ENCODE measurements at regions not wholly inside any gene's neighbourhood (a gene's known extent, or its start where the extent isn't known, plus 50 kb on each side); places are given as distances from the start of the nearest gene placed in this dataset.

DNA sequence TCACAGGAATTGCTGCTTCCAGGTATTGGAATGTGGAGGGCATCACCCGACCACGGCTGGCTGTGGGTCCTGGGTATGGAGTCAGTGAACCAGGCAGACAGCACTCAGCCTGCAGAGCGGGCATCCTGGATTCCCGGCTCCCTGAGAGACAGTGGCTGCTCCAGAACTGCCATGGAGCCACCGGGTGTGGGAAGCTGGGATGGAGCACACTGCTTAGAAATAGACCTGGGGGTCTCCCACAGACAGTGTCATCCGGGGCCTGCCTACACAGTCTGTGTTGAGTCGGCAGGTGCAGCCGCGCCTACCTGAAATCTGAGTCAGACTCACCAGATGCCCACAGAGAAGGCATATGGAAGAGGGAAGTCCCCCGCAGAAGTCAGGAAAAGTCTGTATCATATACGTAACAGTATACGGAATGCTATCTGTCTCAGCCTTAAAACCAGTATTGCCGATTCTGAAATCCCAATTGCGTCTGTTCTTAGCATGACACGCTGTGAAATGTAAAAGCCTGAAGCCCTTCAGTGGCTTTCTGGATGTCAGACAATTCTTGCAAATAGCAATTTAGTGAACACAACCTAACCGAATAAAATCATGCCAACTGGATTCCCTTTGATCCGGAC is 509.7 kb upstream of the MYT1L start:
- no peak for DNase-seq (ENCODE audit: low spot score in 2 of 2, unreplicated experiment in 2 of 2)
- peaks cover 5% of the 10 kb centered on the region for H3K4me1 Mint-ChIP-seq
- no peak overlapping the region for H3K27ac Mint-ChIP-seq
- no peaks in the 10 kb centered on the region for H3K9me3 Mint-ChIP-seq
- no peak overlapping the region for H3K4me3 Mint-ChIP-seq
- TF ChIP-seq, protein P1, sequence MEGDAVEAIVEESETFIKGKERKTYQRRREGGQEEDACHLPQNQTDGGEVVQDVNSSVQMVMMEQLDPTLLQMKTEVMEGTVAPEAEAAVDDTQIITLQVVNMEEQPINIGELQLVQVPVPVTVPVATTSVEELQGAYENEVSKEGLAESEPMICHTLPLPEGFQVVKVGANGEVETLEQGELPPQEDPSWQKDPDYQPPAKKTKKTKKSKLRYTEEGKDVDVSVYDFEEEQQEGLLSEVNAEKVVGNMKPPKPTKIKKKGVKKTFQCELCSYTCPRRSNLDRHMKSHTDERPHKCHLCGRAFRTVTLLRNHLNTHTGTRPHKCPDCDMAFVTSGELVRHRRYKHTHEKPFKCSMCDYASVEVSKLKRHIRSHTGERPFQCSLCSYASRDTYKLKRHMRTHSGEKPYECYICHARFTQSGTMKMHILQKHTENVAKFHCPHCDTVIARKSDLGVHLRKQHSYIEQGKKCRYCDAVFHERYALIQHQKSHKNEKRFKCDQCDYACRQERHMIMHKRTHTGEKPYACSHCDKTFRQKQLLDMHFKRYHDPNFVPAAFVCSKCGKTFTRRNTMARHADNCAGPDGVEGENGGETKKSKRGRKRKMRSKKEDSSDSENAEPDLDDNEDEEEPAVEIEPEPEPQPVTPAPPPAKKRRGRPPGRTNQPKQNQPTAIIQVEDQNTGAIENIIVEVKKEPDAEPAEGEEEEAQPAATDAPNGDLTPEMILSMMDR (IDR thresholded peaks at IDR 0.05; ENCODE audit: unreplicated experiment), result no peak
- H3K36me3 Mint-ChIP-seq, result no peaks in the 10 kb centered on the region
- peaks cover 37% of the 10 kb centered on the region for H3K27me3 Mint-ChIP-seq (ENCODE audit: low read depth)

DNA sequence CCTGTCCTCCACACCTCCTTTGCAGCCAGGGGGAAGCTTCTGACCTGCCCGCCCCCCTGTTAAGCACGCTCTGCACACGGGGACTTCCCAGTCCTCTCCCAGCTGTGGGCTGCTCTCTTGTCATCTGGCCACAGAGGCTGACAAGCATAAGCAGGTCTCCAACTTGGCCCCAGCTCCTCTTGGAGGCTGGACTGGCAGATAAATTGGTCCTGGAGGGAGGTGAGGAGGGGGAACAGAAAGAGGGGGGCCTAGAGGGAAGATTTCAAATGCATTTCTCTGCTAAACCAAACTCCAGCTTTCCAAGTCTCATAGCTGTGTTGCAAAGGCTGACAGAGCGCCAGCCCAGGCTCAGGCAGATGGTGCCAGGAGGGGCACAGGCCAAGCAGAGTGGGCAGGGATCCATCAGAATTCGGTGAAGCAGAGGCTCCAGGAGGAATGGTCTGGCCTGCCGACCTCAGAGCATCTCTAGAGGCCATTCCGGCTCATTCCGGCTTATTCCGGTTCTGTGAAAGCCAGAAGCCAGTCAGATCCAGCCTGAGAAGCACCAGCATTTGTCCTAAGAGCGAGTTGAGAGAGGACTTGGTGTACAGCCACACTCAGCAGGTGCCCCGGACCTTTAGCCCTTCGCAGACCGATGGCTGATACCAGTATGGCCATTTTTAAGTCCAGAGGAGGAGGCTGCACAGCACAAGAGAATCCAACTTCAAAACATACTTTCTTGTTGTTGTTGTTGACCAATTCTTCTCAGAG is 508.9 kb upstream of the MYT1L start:
- H3K27me3 Mint-ChIP-seq (ENCODE audit: low read depth), result peaks cover 41% of the 10 kb centered on the region
- H3K27ac Mint-ChIP-seq, result no peak overlapping the region

DNA sequence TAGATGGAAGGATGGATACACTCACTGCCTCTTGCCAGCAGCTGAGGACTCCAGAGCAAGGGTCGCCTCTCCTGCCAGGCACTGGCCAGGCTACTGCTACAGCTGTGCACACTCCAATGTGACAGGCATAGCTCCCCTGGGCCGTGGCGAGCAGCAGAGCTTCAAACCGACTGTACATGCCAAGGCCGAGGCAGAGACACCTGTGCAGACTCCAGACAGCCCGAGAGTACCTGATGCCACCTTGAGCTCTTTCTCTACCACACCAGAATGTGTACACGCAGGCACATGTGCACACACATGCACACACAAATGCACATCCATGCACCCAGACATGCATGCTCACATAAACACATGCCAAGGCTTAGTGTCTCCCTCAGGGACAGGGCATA is 508.3 kb upstream of the MYT1L start:
- TF ChIP-seq, protein P1 (IDR thresholded peaks at IDR 0.05; ENCODE audit: unreplicated experiment), result no peak
- H3K27ac Mint-ChIP-seq, result no peak overlapping the region
- no peak overlapping the region for H3K4me3 Mint-ChIP-seq
- no peaks in the 10 kb centered on the region for H3K9me3 Mint-ChIP-seq
- H3K4me1 Mint-ChIP-seq, result no peaks in the 10 kb centered on the region
- H3K36me3 Mint-ChIP-seq, result no peaks in the 10 kb centered on the region
- DNase-seq (ENCODE audit: low spot score in 2 of 2, unreplicated experiment in 2 of 2), result no peak
- H3K27me3 Mint-ChIP-seq (ENCODE audit: low read depth), result peaks cover 41% of the 10 kb centered on the region

More for the DNA sequence above, 508.9 kb upstream of the MYT1L start:
- no peaks in the 10 kb centered on the region for H3K36me3 Mint-ChIP-seq
- DNase-seq (ENCODE audit: low spot score in 2 of 2, unreplicated experiment in 2 of 2), result no peak
- no peak overlapping the region for H3K4me3 Mint-ChIP-seq
- H3K4me1 Mint-ChIP-seq, result no peaks in the 10 kb centered on the region
- TF ChIP-seq, protein P1 (IDR thresholded peaks at IDR 0.05; ENCODE audit: unreplicated experiment), result no peak
- no peaks in the 10 kb centered on the region for H3K9me3 Mint-ChIP-seq

DNA sequence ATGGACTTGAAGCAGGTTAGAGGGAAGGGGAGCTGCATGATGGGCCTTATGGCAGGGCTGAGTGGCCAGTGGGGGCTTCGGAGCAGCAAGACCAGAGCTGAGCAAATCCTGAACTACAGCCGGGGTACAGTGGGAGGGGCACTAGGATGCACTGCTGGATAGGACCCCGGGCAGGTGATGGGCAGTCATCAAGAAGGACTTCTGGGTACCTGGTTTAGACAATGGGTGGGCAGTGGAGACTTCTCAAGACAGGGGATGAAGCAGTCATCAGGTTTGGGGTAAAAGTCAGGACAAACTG is 507.4 kb upstream of the MYT1L start:
- Mint-ChIP-seq H3K4me1 (no peaks in the 10 kb centered on the region), H3K27me3 (ENCODE audit: low read depth) (peaks cover 41% of the 10 kb centered on the region), H3K9me3 (no peaks in the 10 kb centered on the region), H3K36me3 (no peaks in the 10 kb centered on the region), H3K27ac (no peak overlapping the region), H3K4me3 (no peak overlapping the region)
- no peak for DNase-seq (ENCODE audit: low spot score in 2 of 2, unreplicated experiment in 2 of 2)
- TF ChIP-seq, protein P1 (IDR thresholded peaks at IDR 0.05; ENCODE audit: unreplicated experiment), result no peak

DNA sequence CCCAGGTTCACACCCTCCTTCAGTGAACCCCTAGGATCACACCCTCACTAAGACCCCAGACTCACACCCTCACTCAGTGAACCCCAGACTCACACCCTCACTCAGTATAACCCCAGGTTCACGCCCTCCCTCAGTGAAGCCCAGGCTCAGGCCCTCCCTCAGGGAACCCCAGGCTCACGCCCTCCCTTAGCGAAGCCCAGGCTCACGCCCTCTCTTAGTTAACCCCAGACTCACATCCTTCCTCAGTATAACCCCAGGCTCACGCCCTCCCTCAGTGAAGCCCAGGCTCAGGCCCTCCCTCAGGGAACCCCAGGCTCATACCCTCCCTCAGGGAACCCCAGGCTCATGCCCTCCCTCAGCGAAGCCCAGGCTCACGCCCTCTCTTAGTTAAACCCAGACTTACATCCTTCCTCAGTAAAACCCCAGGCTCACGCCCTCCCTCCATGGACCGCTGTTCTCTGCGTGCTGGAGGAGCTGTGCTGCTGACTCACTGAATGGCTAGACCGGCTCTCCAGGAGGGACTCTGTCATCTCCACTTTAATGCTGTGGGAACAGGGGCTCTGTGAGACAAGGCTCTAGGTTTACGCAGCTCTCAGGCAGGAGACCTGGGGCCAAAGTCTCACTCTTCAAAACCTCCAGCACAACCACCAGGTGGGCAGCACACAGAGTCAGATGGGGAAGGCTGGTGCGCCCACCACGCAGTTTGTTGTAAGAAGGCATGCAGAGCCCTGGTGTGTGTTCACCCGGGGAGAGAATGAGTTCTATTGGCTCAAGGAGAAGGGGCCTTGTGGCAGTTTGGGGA is 506.9 kb upstream of the MYT1L start:
- Mint-ChIP-seq H3K4me1 (no peaks in the 10 kb centered on the region), H3K9me3 (no peaks in the 10 kb centered on the region), H3K27me3 (ENCODE audit: low read depth) (peaks cover 41% of the 10 kb centered on the region), H3K4me3 (no peak overlapping the region), H3K27ac (no peak overlapping the region), H3K36me3 (no peaks in the 10 kb centered on the region)
- TF ChIP-seq, protein P1 (IDR thresholded peaks at IDR 0.05; ENCODE audit: unreplicated experiment), result no peak
- no peak for DNase-seq (ENCODE audit: low spot score in 2 of 2, unreplicated experiment in 2 of 2)

Measured in mesothelial cell of epicardium (in vitro differentiated cells).